HCT116 (cell line): ENCODE measurements at regions not wholly inside any gene's neighbourhood (a gene's known extent, or its start where the extent isn't known, plus 50 kb on each side); places are given as distances from the start of the nearest gene placed in this dataset.

Experiments
- ATAC-seq: fragments of 200-7000 bp; cut with Tn5 transposase; 2 replicates; pipeline ENCODE4 v1.9.1; 2020; ENCODE audit warnings: mild to moderate bottlenecking, moderate library complexity
- BruUV-seq: library from RNA; stranded (reverse); fragments of 400-500 nt; replicated peaks from 2 replicates; lab custom pipeline; 2021; lab: Mats Ljungman, UMichigan
- CTCF ChIA-PET: fragments of 300-600 bp; sonication (Branson Sonifier 250); formaldehyde crosslinking; loops from one replicate; lab custom pipeline; 2021; ENCODE audit warnings: antibody characterized with exemption; lab: Charles Lee
- POLR2A ChIA-PET: fragments of 300-600, 350-600 bp; sonication (Branson Sonifier 250); formaldehyde crosslinking; loops from one replicate; lab custom pipeline; 2021; ENCODE audit warnings: antibody characterized with exemption; lab: Charles Lee
- RAD21 ChIA-PET, 2 experiments: fragments of 300-600 bp; sonication (Branson Sonifier 250); formaldehyde crosslinking; loops; one replicate each; lab custom pipeline; 2023; ENCODE audit warnings: low total read pairs in 2 of 2; ENCODE audit not compliant: uncharacterized antibody in 2 of 2, unreplicated experiment in 2 of 2, low non-redundant PET in 1 of 2; lab: Charles Lee
- DNase-seq: peaks from one replicate; pipeline ENCODE4 v3.0.0-alpha.2; 2010; ENCODE audit warnings: low read depth, low spot score
- H2AFZ ChIP-seq: fragments of 200-600 bp; shearing (Covaris generic), sonication (generic); 2 replicates; pipeline ENCODE4 v1.6.1; 2017; ENCODE audit warnings: low read depth, mixed run types, mixed read lengths, antibody characterized with exemption, low read length; ENCODE audit not compliant: poor library complexity, severe bottlenecking
- H3K27ac ChIP-seq: 2 replicates; pipeline ENCODE4 v1.5.1; 2012; ENCODE audit warnings: low read depth, low read length
- H3K27me3 ChIP-seq: fragments of 200-600 bp; sonication (generic); 2 replicates; pipeline ENCODE4 v1.6.1; 2016; ENCODE audit warnings: mixed run types, low read length, mixed read lengths; ENCODE audit not compliant: insufficient read depth
- H3K36me3 ChIP-seq, 2 experiments: fragments of 200-500 bp in 1 of 2; fragments of 200-600 bp in 1 of 2; sonication (Bioruptor generic) in 1 of 2; sonication (generic) in 1 of 2; 2 replicates each; pipeline versions ENCODE4 v1.5.1 to v1.6.1; 2014 to 2016; ENCODE audit warnings: low read length in 2 of 2, inconsistent platforms in 1 of 2, mixed read lengths in 1 of 2, mixed run types in 1 of 2; ENCODE audit not compliant: insufficient read depth in 2 of 2, control insufficient read depth in 1 of 2
- H3K4me1 ChIP-seq, 2 experiments: fragments of 200-600 bp in 1 of 2; sonication (generic) in 1 of 2; 2 replicates each; pipeline versions ENCODE4 v1.5.1 to v1.6.1; 2012 to 2017; ENCODE audit warnings: low read length in 2 of 2, inconsistent platforms in 1 of 2, mild to moderate bottlenecking in 1 of 2, mixed read lengths in 1 of 2, mixed run types in 1 of 2, moderate library complexity in 1 of 2; ENCODE audit not compliant: insufficient read depth in 2 of 2, control insufficient read depth in 1 of 2
- H3K4me2 ChIP-seq: fragments of 200-600 bp; sonication (generic); 2 replicates; pipeline ENCODE4 v1.6.1; 2017; ENCODE audit warnings: mixed run types, low read length, mixed read lengths
- H3K4me3 ChIP-seq, 2 experiments: fragments of 200-600 bp in 1 of 2; sonication (generic) in 1 of 2; replicated peaks in 1 of 2; 2 replicates each; pipeline ENCODE4 v1.5.1; 2011 to 2016; ENCODE audit warnings: low read length in 2 of 2, control low read depth in 1 of 2, low read depth in 1 of 2, mild to moderate bottlenecking in 1 of 2, mixed read lengths in 1 of 2, mixed run types in 1 of 2
- H3K79me2 ChIP-seq: fragments of 200-600 bp; sonication (generic); 2 replicates; pipeline ENCODE4 v1.6.1; 2017; ENCODE audit warnings: mild to moderate bottlenecking, mixed run types, low read length, moderate library complexity, mixed read lengths; ENCODE audit not compliant: insufficient read depth
- H3K9ac ChIP-seq: fragments of 200-600 bp; sonication (generic); 2 replicates; pipeline ENCODE4 v1.6.1; 2016; ENCODE audit warnings: low read length, mixed read lengths
- H3K9me2 ChIP-seq: fragments of 200-600 bp; sonication (generic), shearing (Covaris generic); 2 replicates; pipeline ENCODE4 v1.6.1; 2017; ENCODE audit warnings: mixed run types, mild to moderate bottlenecking, moderate library complexity; ENCODE audit not compliant: insufficient read depth
- H3K9me3 ChIP-seq, 2 experiments: fragments of 200-500 bp in 1 of 2; fragments of 200-600 bp in 1 of 2; sonication (Bioruptor generic) in 1 of 2; sonication (generic) in 1 of 2; 2 replicates each; pipeline ENCODE4 v1.6.1; 2014 to 2017; ENCODE audit warnings: low read length in 2 of 2, mixed read lengths in 2 of 2, inconsistent platforms in 1 of 2, low read depth in 1 of 2, mild to moderate bottlenecking in 1 of 2, mixed run types in 1 of 2, moderate library complexity in 1 of 2; ENCODE audit not compliant: control insufficient read depth in 1 of 2, insufficient read depth in 1 of 2
- H4K20me1 ChIP-seq: fragments of 200-600 bp; sonication (generic), shearing (Covaris generic); 2 replicates; pipeline ENCODE4 v1.6.1; 2017; ENCODE audit warnings: mixed run types, mild to moderate bottlenecking, moderate library complexity; ENCODE audit not compliant: insufficient read depth
- CBX3 ChIP-seq: IDR thresholded peaks from 2 replicates; pipeline ENCODE4 v1.6.1; 2012; ENCODE audit warnings: low read depth
- CEBPB ChIP-seq: IDR thresholded peaks from 2 replicates; pipeline ENCODE4 v1.6.1; 2012; ENCODE audit warnings: low read depth
- EGR1 ChIP-seq: IDR thresholded peaks from 2 replicates; pipeline ENCODE4 v1.6.1; 2012; ENCODE audit warnings: low read depth
- ELF1 ChIP-seq: IDR thresholded peaks from 2 replicates; pipeline ENCODE4 v1.6.1; 2012; ENCODE audit warnings: low read depth, borderline replicate concordance
- EZH2 ChIP-seq: fragments of 200-600 bp; sonication (generic); IDR thresholded peaks from 2 replicates; pipeline ENCODE4 v1.6.1; 2017; ENCODE audit warnings: antibody characterized with exemption, mixed run types
- FOSL1 ChIP-seq: IDR thresholded peaks from 2 replicates; pipeline ENCODE4 v1.6.1; 2012; ENCODE audit warnings: low read depth
- JUND ChIP-seq: IDR thresholded peaks from 2 replicates; pipeline ENCODE4 v1.6.1; 2012
- POLR2A ChIP-seq: IDR thresholded peaks from 2 replicates; pipeline ENCODE4 v1.7.0; 2011; ENCODE audit warnings: borderline replicate concordance; ENCODE audit not compliant: insufficient read depth, insufficient read length; ENCODE audit errors: extremely low read depth
- POLR2AphosphoS5 ChIP-seq: IDR thresholded peaks from 2 replicates; pipeline ENCODE4 v1.6.1; 2011; ENCODE audit warnings: mild to moderate bottlenecking, low read depth, low read length, moderate library complexity
- RAD21 ChIP-seq: IDR thresholded peaks from 2 replicates; pipeline ENCODE4 v1.6.1; 2012; ENCODE audit warnings: low read depth, mild to moderate bottlenecking
- SIN3A ChIP-seq: IDR thresholded peaks from 2 replicates; pipeline ENCODE4 v1.6.1; 2012; ENCODE audit warnings: low read depth
- SP1 ChIP-seq: IDR thresholded peaks from 2 replicates; pipeline ENCODE4 v1.6.1; 2012; ENCODE audit warnings: low read depth
- SRF ChIP-seq: IDR thresholded peaks from 2 replicates; pipeline ENCODE4 v1.6.1; 2012; ENCODE audit warnings: low read depth
- TCF7L2 ChIP-seq: IDR thresholded peaks from 2 replicates; pipeline ENCODE4 v1.7.0; 2011; ENCODE audit warnings: borderline replicate concordance, inconsistent platforms; ENCODE audit not compliant: insufficient read depth, insufficient read length; ENCODE audit errors: extremely low read depth
- YY1 ChIP-seq: IDR thresholded peaks from 2 replicates; pipeline ENCODE4 v1.6.1; 2011; ENCODE audit warnings: low read length, low read depth, moderate library complexity, mild to moderate bottlenecking; ENCODE audit not compliant: insufficient replicate concordance; ENCODE audit errors: extremely low read depth
- ZNF274 ChIP-seq: fragments of 200-500 bp; sonication (Bioruptor generic); IDR thresholded peaks from 2 replicates; pipeline ENCODE4 v1.6.1; 2014; ENCODE audit warnings: mild to moderate bottlenecking, low read depth, low read length, inconsistent platforms
- intact Hi-C: fragments of 100-400 bp; cut with micrococcal nuclease; formaldehyde crosslinking; loops from 2 replicates; pipeline ENCODE4 v1.10.0; 2022
- TF ChIP-seq, protein P1 (sequence below): IDR thresholded peaks from 2 replicates; pipeline ENCODE4 v1.6.1; 2011; ENCODE audit warnings: mild to moderate bottlenecking, low read length, moderate library complexity; ENCODE audit not compliant: insufficient replicate concordance; ENCODE audit errors: extremely low read depth
- TF ChIP-seq, protein P2 (sequence below): IDR thresholded peaks from 2 replicates; pipeline ENCODE4 v1.6.1; 2012

DNA sequence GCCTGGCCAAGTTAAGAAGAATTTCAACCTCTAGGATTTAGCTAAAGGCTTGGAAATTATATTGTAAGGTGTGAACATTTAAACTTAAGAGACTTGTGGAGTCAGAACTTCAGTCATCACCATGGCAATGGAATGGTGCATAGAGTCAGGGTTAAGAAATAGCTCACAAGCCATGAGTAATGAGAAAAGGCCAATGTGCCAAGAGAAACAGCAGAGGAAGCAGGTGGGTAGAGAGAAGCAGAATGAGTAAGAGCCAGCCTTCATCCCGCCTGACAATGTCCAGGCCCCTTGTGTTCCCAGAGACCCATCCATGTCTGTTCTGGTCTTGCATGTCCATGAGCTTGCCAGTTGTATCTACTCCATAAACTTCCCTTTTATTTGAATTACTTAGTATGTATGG is 62.6 kb upstream of the TBX20 start:
- Histone ChIP-seq H3K4me2 (no peak overlapping the region), H3K79me2 (no peaks in the 10 kb centered on the region), H3K4me3 (no peak overlapping the region), H4K20me1 (no peaks in the 10 kb centered on the region), H3K9me3 (no peaks in the 10 kb centered on the region; a peak in 1 of 4 replicates), H3K27ac (no peak overlapping the region), H3K4me1 (no peaks in the 10 kb centered on the region), H3K9me2 (no peaks in the 10 kb centered on the region), H3K27me3 (peaks cover 4% of the 10 kb centered on the region; the same call in 1 of the 2 replicates), H3K36me3 (no peaks in the 10 kb centered on the region), H3K9ac (no peak overlapping the region), H2AFZ (no peak overlapping the region)
- ChIA-PET CTCF (no interaction called here), POLR2A (no interaction called here), RAD21 (no interaction called here)
- no TSS peak for BruUV-seq
- no peak for TF ChIP-seq CBX3
- TF ChIP-seq RAD21 = no peak
- no peak for TF ChIP-seq ZNF274
- no peak for TF ChIP-seq POLR2A
- ATAC-seq (no peak), DNase-seq (no peak)
- intact Hi-C loops = no loop called here

- BruUV-seq = no TSS peak
- H3K9me3 ChIP-seq = no peaks in the 10 kb centered on the region; a peak in 1 of 4 replicates
- H4K20me1 ChIP-seq = no peaks in the 10 kb centered on the region
- ChIA-PET POLR2A (no interaction called here), CTCF (no interaction called here)
- no peak overlapping the region for H3K9ac ChIP-seq
- H3K27ac ChIP-seq = no peak overlapping the region
- no peaks in the 10 kb centered on the region for H3K36me3 ChIP-seq
- H3K27me3 ChIP-seq = peaks cover 4% of the 10 kb centered on the region; the same call in 1 of the 2 replicates
- no peak overlapping the region for H3K4me2 ChIP-seq
- no peaks in the 10 kb centered on the region for H3K79me2 ChIP-seq
- H3K4me3 ChIP-seq = no peak overlapping the region
- no peak for ATAC-seq
- TF ChIP-seq ZNF274 (no peak), ELF1 (no peak), SIN3A (no peak), SRF (no peak), FOSL1 (no peak), RAD21 (no peak), SP1 (no peak), EZH2 (no peak), JUND (no peak), EGR1 (no peak), POLR2AphosphoS5 (no peak), TCF7L2 (no peak), YY1 (no peak), CEBPB (no peak), CBX3 (no peak), POLR2A (no peak)
- TF ChIP-seq, protein P1, sequence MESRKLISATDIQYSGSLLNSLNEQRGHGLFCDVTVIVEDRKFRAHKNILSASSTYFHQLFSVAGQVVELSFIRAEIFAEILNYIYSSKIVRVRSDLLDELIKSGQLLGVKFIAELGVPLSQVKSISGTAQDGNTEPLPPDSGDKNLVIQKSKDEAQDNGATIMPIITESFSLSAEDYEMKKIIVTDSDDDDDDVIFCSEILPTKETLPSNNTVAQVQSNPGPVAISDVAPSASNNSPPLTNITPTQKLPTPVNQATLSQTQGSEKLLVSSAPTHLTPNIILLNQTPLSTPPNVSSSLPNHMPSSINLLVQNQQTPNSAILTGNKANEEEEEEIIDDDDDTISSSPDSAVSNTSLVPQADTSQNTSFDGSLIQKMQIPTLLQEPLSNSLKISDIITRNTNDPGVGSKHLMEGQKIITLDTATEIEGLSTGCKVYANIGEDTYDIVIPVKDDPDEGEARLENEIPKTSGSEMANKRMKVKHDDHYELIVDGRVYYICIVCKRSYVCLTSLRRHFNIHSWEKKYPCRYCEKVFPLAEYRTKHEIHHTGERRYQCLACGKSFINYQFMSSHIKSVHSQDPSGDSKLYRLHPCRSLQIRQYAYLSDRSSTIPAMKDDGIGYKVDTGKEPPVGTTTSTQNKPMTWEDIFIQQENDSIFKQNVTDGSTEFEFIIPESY = no peak
- TF ChIP-seq, protein P2, sequence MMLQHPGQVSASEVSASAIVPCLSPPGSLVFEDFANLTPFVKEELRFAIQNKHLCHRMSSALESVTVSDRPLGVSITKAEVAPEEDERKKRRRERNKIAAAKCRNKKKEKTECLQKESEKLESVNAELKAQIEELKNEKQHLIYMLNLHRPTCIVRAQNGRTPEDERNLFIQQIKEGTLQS = no peak
- TF ChIP-seq, all 23 proteins: peak for 0
- RAD21 ChIA-PET = no interaction called here
- intact Hi-C loops = no loop called here
- H3K9me2 ChIP-seq = no peaks in the 10 kb centered on the region
- DNase-seq = no peak
- H3K4me1 ChIP-seq = no peaks in the 10 kb centered on the region
- H2AFZ ChIP-seq = no peak overlapping the region
Observed at GRCh38 chr7:35315517-35315916, 61.6 kb upstream of the TBX20 start.
